ENCODE measurements at regions not wholly inside any gene's neighbourhood (a gene's known extent, or its start where the extent isn't known, plus 50 kb on each side); places are given as distances from the start of the nearest gene placed in this dataset.

- intact Hi-C loops (cut with DNase I) = no loop called here
- Histone ChIP-seq H3K9me3 (no peaks in the 10 kb centered on the region), H3K27ac (no peak overlapping the region), H3K4me1 (no peaks in the 10 kb centered on the region), H3K4me3 (no peak overlapping the region), H3K36me3 (ENCODE audit: insufficient read depth in 1 of 2, low read depth in 1 of 2) (no peaks in the 10 kb centered on the region), H3K27me3 (ENCODE audit: insufficient read depth in 3 of 3, low read length in 2 of 3) (no peaks in the 10 kb centered on the region)
- WGBS, 3 donors = 20 to 34% (median 30%) methylated on average over 1 of the region's 1 CpG
- TF ChIP-seq CTCF (IDR thresholded peaks at IDR 0.05) = no peak
- no peak for DNase-seq
- ATAC-seq = no peak
Observed at GRCh38 chr3:148243609-148244008, 454.1 kb upstream of the AGTR1 start.

- Histone ChIP-seq H3K27ac (no peak overlapping the region), H3K9me3 (no peaks in the 10 kb centered on the region), H3K36me3 (ENCODE audit: insufficient read depth in 1 of 2, low read depth in 1 of 2) (no peaks in the 10 kb centered on the region), H3K4me3 (no peak overlapping the region), H3K27me3 (ENCODE audit: insufficient read depth in 3 of 3, low read length in 2 of 3) (no peaks in the 10 kb centered on the region), H3K4me1 (no peaks in the 10 kb centered on the region)
- DNase-seq (no peak), ATAC-seq (no peak)
- intact Hi-C loops (cut with DNase I) = no loop called here
- TF ChIP-seq CTCF (IDR thresholded peaks at IDR 0.05) = no peak
- WGBS, 3 donors = 52 to 59% (median 53%) methylated on average over 3 of the region's 3 CpGs
Observed at GRCh38 chr3:148246291-148246923, 451.3 kb upstream of the AGTR1 start.

- intact Hi-C loops (cut with DNase I) = no loop called here
- H3K4me3 ChIP-seq = no peak overlapping the region
- no peaks in the 10 kb centered on the region for H3K9me3 ChIP-seq
- no peaks in the 10 kb centered on the region for H3K4me1 ChIP-seq
- no peaks in the 10 kb centered on the region for H3K36me3 ChIP-seq (ENCODE audit: insufficient read depth in 1 of 2, low read depth in 1 of 2)
- no peak for ATAC-seq
- DNase-seq = no peak
- H3K27ac ChIP-seq = no peak overlapping the region
- TF ChIP-seq CTCF (IDR thresholded peaks at IDR 0.05) = no peak
- WGBS, 3 donors = 88 to 100% (median 94%) methylated on average over 2 of the region's 2 CpGs
- no peaks in the 10 kb centered on the region for H3K27me3 ChIP-seq (ENCODE audit: insufficient read depth in 3 of 3, low read length in 2 of 3)
Observed at GRCh38 chr3:148253713-148254112, 444.0 kb upstream of the AGTR1 start.

- TF ChIP-seq CTCF (IDR thresholded peaks at IDR 0.05) = no peak
- Histone ChIP-seq H3K27me3 (ENCODE audit: insufficient read depth in 3 of 3, low read length in 2 of 3) (no peaks in the 10 kb centered on the region), H3K9me3 (no peaks in the 10 kb centered on the region), H3K36me3 (ENCODE audit: insufficient read depth in 1 of 2, low read depth in 1 of 2) (no peaks in the 10 kb centered on the region), H3K4me3 (no peak overlapping the region), H3K27ac (no peak overlapping the region), H3K4me1 (no peaks in the 10 kb centered on the region)
- ATAC-seq = no peak
- intact Hi-C loops (cut with DNase I) = no loop called here
- WGBS, 3 donors = 89 to 95% (median 92%) methylated on average over 2 of the region's 2 CpGs
- no peak for DNase-seq
Observed at GRCh38 chr3:148254402-148254801, 443.3 kb upstream of the AGTR1 start.
